Colon (tissue), 2 donors: ENCODE measurements at regions not wholly inside any gene's neighbourhood (a gene's known extent, or its start where the extent isn't known, plus 50 kb on each side); places are given as distances from the start of the nearest gene placed in this dataset.

Experiments
- FAIRE-seq: peaks from 2 replicates; lab custom pipeline; 2012; peaks lifted over from hg19 to GRCh38; lab: Jason Lieb, UNC
- donor health status: control.
- donor health status: control.

DNA sequence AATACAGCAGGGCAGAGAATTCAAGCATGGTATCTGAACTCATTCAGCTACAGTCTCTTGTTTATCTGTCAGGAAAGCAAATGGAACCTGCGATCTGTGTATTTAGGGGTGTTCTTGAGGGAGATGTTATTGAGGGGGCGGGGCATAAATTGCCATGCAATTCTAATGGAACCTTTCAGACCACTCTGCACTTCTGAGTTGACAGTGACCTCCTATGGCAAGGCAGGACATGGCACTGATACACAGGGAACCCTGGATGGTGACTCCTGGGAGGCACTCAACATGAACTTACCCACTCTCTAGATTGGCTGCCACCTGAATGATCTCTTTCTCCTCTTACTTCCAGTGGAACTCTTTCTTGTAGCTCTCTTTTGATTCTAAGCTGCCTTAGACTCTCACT lies 787.3 kb downstream of the VRK1 start:
- no peak for FAIRE-seq

DNA sequence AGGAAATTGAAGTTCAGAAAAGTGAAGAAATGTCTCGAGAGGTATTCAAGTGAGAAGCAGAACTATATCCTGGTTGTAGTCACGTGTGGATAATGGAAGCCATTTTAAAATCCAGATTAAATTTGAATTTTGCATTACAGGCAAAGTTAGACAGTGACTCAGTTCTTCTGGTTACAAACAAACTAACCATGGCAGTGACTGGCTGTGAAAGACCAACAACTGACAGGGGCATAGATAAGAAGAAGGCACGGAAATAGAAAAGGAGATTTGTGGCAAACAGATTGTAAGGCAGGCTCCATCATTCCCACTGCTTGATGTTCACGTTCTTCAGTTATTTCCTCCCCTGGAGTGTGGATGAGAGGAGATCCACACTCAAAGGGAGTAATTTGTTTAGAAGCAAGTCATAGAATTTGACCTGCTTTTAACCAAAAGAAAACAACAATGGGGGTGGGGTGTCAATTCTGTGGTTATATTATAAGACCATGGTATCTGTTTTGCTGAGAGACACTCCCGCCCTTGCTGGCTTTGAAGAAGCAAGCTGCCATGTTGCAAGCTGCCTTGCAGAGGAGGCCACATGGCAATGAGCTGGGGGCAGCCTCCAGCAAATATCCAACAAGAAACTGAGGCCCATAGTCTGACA lies 795.3 kb downstream of the VRK1 start:
- no peak for FAIRE-seq

GRCh38 chr14:97594306-97594705 lies 797.1 kb downstream of the VRK1 start:
- FAIRE-seq, result no peak

- FAIRE-seq, result no peak
Observed at GRCh38 chr14:97602438-97603117, 805.4 kb downstream of the VRK1 start.

GRCh38 chr14:97603201-97603600 lies 806.0 kb downstream of the VRK1 start:
- FAIRE-seq, result no peak

DNA sequence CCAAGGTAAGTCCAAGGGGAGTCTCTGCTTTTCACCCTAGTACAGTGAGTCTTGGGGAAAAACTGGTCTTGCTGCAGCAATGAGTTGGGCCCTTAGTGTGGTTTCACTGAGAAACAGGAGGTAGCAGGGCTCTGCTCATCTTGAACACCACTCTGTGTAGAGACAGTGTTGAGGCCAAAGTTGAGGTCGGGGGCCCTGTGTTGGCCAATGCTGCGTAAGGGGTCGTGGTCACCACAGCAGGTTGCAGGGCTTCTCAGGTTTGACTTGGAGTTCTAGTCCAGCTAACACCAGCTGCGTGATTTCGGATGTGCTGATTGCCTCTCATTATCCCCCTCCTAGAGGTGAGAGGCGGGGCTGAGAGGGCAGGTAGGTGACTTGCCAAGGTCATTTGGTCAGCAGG lies 807.5 kb downstream of the VRK1 start:
- no peak for FAIRE-seq

DNA sequence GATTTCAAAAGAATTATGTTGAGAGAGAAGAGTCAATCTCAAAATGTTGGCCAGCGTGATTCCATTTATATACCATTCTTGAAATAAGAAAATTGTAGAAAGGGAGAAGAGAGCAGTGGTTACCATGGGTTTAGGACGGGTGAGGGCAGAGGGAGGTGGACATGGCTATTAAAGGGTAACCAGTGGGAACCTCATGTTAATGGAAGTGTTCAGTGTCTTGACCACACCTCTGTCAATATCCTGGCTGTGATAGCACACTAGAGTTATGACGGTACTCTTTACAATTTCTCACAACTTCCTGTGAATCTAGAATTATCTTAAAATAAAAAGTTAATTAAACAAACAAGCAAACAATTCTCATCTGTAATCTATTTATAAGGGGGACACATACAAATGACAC lies 821.2 kb downstream of the VRK1 start:
- FAIRE-seq, result no peak

GRCh38 chr14:97618917-97619690 lies 821.9 kb downstream of the VRK1 start:
- FAIRE-seq, result no peak

- FAIRE-seq, result no peak
Observed at GRCh38 chr14:97620066-97620465, 822.9 kb downstream of the VRK1 start.

DNA sequence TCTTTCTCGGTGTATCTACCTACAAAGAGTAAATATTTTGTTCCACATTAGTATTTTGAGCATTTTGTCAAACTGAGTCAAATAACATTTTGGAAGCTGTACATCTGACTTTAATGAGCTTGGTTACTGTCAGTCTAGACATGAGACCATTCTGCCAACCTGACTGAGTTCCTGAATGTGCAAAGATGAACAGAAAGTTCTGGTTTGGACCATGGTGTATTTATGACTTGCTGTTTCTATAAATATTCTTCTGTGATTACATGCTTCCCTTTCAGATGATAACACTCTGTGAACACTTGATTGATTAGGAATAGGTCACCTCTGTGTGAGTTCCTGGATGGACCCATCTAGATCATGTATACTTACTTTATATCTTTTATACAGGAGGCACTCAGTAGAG lies 827.8 kb downstream of the VRK1 start:
- FAIRE-seq, result no peak

DNA sequence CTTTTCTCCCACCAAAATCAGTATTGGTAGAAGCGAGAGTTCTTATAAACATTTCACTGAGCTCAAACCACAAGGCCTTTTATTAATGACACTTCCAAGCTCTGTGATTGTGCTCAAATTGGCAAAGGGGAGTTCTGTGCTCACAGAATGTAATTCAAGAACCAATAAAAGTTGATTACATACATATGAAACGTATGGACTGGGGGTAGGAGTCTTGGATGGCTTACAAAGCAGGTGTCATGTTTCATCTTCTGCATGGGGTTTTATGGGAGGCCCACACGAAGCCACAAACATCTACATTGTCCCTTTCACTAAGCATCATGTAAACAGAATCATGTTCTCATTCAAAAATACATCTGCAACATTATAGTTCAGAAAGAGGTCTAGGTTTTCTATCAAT lies 828.3 kb downstream of the VRK1 start:
- FAIRE-seq, result no peak

GRCh38 chr14:97626088-97626487 lies 828.9 kb downstream of the VRK1 start:
- no peak for FAIRE-seq

GRCh38 chr14:97630249-97630648 lies 833.1 kb downstream of the VRK1 start:
- no peak for FAIRE-seq

GRCh38 chr14:97633131-97633738 lies 836.1 kb downstream of the VRK1 start:
- FAIRE-seq, result no peak

DNA sequence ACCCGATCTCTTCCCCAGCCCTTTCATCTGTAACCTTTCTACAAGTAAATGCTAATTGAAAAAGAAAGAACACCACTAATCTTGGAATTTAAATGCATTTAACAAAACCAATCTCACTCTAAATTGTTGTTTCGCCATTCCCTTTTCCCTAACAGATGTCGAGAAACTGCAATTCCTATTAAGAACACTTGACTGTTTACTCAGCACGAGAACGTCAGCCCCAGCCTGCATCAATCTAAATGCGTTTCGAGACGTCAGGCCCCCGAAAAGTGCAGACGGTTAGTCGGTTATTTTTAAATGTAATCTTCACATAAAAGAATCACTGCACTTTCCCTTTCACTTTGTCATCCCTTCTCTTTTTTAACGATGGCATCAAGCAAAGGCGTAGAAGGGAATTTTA lies 837.6 kb downstream of the VRK1 start:
- FAIRE-seq, result no peak

GRCh38 chr14:97638864-97639263 lies 841.7 kb downstream of the VRK1 start:
- FAIRE-seq, result no peak

- FAIRE-seq, result no peak
Observed at GRCh38 chr14:97640031-97640430, 842.8 kb downstream of the VRK1 start.

DNA sequence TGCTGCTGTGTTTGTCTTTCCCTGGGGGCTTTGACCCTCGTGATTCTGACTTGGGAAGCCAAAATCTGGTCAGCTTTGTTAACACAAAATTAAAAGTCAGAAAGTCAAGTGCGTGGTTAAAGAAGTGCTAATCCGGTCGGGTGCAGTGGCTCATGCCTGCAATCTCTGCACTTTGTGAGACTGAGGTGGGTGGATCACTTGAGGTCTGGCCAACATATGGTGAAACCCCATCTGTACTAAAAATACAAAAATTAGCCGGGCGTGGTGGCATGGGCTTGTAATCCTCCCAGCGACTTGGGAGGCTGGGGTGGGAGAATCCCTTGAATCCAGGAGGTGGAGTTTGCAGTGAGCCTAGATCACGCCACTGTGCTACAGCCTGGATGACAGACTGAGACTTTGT lies 844.6 kb downstream of the VRK1 start:
- FAIRE-seq, result no peak

GRCh38 chr14:97642631-97643030 lies 845.4 kb downstream of the VRK1 start:
- FAIRE-seq, result no peak

- FAIRE-seq, result no peak
Observed at GRCh38 chr14:97644365-97644764, 847.2 kb downstream of the VRK1 start.

GRCh38 chr14:97649752-97650151 lies 852.6 kb downstream of the VRK1 start:
- FAIRE-seq, result no peak

DNA sequence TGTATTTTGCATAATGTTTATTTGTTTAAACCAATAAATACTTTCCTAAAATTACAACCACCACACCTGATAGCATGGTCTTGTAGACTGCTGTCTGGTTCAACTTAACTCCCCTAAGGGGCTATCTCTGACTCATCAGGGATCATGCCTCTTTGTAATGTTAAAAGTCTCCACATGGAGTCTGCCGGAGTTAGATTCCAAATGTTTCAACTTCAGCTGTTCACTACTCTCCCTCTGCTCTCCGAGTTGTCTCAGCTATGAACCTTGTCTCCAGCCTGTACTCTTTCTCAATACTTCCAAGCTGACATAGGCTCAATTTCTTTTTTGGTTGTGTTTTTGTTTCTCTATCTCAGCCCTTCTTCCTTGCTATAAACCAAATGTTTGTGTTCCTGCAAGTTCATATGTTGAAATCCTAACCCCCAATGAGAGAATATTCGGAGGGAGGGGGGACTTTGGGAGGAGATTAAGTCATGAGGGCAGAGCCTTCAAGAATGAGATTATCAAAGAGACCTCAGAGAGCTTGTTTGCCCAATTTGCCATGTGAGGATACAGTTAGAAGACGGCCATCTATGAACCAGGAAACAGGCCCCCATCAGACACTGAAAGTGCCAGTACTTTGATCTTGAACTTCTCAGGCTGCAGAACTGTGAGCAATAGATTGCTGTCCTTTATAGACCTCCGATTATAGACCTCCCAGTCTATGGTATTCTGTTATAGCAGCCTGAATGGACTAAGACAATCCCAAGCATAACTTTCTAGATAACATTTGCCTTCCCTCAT lies 858.2 kb downstream of the VRK1 start:
- no peak for FAIRE-seq
